ENCODE measurements at regions not wholly inside any gene's neighbourhood (a gene's known extent, or its start where the extent isn't known, plus 50 kb on each side); places are given as distances from the start of the nearest gene placed in this dataset.

DNA sequence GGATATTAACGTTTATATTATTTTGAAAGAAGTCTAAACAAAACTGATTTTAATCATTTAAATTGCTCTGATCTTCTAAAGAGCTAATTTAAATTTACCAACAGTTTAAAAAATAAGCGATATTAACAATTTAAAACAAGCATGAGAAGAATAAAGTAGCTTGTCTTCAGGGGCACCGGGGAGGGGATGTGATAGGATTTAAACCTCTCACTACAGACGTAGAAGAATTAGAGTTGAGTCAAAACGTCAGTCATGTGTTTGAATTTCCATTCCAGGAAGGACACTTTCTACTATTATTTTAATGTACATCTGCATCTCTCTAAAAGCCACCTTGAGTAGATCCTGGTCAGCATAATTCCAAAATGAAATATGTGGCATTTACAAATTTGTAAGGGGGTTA is 58.2 kb upstream of the TPTE start:
- TF ChIP-seq POLR2AphosphoS5 (IDR thresholded peaks at IDR 0.05; ENCODE audit: low read depth) (no peak), EZH2 (IDR thresholded peaks at IDR 0.05; ENCODE audit: low read depth, unreplicated experiment) (no peak), ZNF331 (CRISPR knock-in tag; IDR thresholded peaks at IDR 0.05; ENCODE audit: low read depth) (no peak), CREB1 (CRISPR knock-in tag; IDR thresholded peaks at IDR 0.05; ENCODE audit: low read depth) (no peak), EZH2phosphoT487 (IDR thresholded peaks at IDR 0.05; ENCODE audit: unreplicated experiment) (no peak), JUNB (IDR thresholded peaks at IDR 0.05; ENCODE audit: unreplicated experiment) (no peak), ZNF114 (CRISPR knock-in tag; IDR thresholded peaks at IDR 0.05) (no peak), STAT1 (IDR thresholded peaks at IDR 0.05; ENCODE audit: unreplicated experiment) (no peak), NANOG (IDR thresholded peaks at IDR 0.05; ENCODE audit: borderline replicate concordance) (no peak)
- TF ChIP-seq, protein P1, sequence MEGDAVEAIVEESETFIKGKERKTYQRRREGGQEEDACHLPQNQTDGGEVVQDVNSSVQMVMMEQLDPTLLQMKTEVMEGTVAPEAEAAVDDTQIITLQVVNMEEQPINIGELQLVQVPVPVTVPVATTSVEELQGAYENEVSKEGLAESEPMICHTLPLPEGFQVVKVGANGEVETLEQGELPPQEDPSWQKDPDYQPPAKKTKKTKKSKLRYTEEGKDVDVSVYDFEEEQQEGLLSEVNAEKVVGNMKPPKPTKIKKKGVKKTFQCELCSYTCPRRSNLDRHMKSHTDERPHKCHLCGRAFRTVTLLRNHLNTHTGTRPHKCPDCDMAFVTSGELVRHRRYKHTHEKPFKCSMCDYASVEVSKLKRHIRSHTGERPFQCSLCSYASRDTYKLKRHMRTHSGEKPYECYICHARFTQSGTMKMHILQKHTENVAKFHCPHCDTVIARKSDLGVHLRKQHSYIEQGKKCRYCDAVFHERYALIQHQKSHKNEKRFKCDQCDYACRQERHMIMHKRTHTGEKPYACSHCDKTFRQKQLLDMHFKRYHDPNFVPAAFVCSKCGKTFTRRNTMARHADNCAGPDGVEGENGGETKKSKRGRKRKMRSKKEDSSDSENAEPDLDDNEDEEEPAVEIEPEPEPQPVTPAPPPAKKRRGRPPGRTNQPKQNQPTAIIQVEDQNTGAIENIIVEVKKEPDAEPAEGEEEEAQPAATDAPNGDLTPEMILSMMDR (conservative IDR thresholded peaks at IDR 0.05; ENCODE audit: low read depth in 2 of 2): no peak
- TF ChIP-seq, protein P2, sequence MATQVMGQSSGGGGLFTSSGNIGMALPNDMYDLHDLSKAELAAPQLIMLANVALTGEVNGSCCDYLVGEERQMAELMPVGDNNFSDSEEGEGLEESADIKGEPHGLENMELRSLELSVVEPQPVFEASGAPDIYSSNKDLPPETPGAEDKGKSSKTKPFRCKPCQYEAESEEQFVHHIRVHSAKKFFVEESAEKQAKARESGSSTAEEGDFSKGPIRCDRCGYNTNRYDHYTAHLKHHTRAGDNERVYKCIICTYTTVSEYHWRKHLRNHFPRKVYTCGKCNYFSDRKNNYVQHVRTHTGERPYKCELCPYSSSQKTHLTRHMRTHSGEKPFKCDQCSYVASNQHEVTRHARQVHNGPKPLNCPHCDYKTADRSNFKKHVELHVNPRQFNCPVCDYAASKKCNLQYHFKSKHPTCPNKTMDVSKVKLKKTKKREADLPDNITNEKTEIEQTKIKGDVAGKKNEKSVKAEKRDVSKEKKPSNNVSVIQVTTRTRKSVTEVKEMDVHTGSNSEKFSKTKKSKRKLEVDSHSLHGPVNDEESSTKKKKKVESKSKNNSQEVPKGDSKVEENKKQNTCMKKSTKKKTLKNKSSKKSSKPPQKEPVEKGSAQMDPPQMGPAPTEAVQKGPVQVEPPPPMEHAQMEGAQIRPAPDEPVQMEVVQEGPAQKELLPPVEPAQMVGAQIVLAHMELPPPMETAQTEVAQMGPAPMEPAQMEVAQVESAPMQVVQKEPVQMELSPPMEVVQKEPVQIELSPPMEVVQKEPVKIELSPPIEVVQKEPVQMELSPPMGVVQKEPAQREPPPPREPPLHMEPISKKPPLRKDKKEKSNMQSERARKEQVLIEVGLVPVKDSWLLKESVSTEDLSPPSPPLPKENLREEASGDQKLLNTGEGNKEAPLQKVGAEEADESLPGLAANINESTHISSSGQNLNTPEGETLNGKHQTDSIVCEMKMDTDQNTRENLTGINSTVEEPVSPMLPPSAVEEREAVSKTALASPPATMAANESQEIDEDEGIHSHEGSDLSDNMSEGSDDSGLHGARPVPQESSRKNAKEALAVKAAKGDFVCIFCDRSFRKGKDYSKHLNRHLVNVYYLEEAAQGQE (IDR thresholded peaks at IDR 0.05; ENCODE audit: unreplicated experiment): no peak
- TF ChIP-seq, protein P3, sequence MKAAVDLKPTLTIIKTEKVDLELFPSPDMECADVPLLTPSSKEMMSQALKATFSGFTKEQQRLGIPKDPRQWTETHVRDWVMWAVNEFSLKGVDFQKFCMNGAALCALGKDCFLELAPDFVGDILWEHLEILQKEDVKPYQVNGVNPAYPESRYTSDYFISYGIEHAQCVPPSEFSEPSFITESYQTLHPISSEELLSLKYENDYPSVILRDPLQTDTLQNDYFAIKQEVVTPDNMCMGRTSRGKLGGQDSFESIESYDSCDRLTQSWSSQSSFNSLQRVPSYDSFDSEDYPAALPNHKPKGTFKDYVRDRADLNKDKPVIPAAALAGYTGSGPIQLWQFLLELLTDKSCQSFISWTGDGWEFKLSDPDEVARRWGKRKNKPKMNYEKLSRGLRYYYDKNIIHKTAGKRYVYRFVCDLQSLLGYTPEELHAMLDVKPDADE (IDR thresholded peaks at IDR 0.05): no peak
